ENCODE measurements at regions not wholly inside any gene's neighbourhood (a gene's known extent, or its start where the extent isn't known, plus 50 kb on each side); places are given as distances from the start of the nearest gene placed in this dataset.

DNA sequence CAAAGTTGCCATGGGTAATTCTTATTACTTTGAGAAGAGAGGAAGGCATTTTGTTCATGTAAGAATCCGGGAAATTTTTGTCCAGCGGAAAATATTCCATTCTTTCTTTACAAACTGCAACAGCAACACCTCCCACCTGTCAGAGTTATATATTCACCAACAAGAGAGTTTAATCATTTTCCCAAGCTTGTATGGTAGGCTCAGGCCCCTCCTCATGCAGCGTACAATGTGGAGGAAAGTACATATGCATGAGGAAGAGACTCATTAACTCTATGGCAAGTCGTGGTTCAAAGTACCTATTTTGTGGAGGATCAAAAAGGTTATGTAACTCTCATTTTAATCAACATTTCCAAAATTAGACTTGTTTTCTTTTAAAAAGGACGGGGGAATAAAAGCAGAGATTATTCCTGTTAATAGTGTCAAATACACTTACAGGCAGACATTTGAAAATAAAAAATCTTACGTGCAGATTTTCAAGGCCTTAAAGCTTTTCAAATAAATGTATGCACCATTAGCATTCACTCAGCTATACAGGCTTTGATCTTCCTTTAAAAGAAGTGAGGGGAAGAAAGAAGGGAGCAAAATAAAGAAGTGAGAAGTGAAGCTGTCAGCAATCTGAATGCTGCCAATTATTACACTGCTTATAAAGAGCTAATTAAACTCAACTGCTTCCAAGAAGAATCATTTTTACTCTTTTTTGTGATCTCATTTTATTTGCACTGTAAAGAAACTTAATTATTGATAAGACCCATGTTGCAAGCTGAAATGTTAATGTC, 204.8 kb downstream of the FAT4 start:
- no peaks in the 10 kb centered on the region for H3K36me3 ChIP-seq (ENCODE audit: control insufficient read depth in 2 of 3, insufficient read depth in 3 of 3, low read length in 3 of 3)
- TF ChIP-seq, protein P1, sequence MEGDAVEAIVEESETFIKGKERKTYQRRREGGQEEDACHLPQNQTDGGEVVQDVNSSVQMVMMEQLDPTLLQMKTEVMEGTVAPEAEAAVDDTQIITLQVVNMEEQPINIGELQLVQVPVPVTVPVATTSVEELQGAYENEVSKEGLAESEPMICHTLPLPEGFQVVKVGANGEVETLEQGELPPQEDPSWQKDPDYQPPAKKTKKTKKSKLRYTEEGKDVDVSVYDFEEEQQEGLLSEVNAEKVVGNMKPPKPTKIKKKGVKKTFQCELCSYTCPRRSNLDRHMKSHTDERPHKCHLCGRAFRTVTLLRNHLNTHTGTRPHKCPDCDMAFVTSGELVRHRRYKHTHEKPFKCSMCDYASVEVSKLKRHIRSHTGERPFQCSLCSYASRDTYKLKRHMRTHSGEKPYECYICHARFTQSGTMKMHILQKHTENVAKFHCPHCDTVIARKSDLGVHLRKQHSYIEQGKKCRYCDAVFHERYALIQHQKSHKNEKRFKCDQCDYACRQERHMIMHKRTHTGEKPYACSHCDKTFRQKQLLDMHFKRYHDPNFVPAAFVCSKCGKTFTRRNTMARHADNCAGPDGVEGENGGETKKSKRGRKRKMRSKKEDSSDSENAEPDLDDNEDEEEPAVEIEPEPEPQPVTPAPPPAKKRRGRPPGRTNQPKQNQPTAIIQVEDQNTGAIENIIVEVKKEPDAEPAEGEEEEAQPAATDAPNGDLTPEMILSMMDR (IDR thresholded peaks at IDR 0.05; ENCODE audit: borderline replicate concordance, extremely low read depth, insufficient read depth) = no peak

DNA sequence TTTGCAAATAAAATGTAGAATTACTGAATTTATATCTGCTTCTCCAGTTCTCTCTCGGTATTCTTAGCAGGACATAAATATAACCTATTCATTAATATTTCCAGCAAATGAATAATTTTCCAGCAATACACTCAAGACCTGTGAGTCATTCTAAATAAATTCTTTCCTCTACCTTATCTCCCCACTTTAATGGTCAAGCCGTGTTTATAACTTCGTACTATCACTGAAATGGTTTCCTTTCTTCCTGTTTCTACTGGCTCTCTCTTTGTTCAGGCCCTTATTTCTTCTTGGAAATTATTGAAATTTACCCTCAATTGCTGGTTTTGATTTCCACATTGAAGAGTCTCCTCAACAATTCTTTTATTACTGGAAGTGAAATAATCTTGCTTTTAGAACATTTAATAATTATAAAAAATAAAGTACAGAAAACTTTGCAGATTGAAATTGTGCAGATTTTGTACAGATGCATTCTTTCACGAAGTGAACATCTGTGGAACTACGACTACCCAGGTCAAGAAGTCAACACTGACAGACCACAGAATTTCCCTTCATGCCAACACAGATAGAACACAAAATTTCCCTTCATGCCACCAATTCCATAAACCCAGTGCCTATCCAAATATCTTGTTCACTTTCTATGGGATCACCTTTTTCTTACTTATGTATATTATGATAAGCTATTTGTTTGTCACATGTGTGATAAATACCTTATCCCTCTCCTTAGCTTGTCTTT, 205.7 kb downstream of the FAT4 start:
- intact Hi-C loops (cut with DNase I) = no loop called here
- H3K9ac ChIP-seq (ENCODE audit: low read length in 3 of 3) = no peak overlapping the region
- no peak for FAIRE-seq
- H3K36me3 ChIP-seq (ENCODE audit: control insufficient read depth in 2 of 3, insufficient read depth in 3 of 3, low read length in 3 of 3) = no peaks in the 10 kb centered on the region
- H3K27me3 ChIP-seq (ENCODE audit: control insufficient read depth, insufficient read depth, low read length) = no peaks in the 10 kb centered on the region
- H3K9me3 ChIP-seq (ENCODE audit: control insufficient read depth in 2 of 3, insufficient read depth in 1 of 3, low read length in 3 of 3) = no peaks in the 10 kb centered on the region
- TF ChIP-seq, protein P1 (IDR thresholded peaks at IDR 0.05; ENCODE audit: borderline replicate concordance, extremely low read depth, insufficient read depth) = no peak
- no peak overlapping the region for H3K4me3 ChIP-seq (ENCODE audit: low read length in 3 of 3)
- no peak for DNase-seq
- no peak overlapping the region for H3K27ac ChIP-seq (ENCODE audit: low read depth in 2 of 2, low read length in 2 of 2)
- peaks cover 0 to 8% (median 0%) of the 10 kb centered on the region in 3 donors for H3K4me1 ChIP-seq (ENCODE audit: control insufficient read depth in 2 of 3, insufficient read depth in 2 of 3, low read depth in 1 of 3, low read length in 3 of 3)

More for the DNA sequence above, 204.8 kb downstream of the FAT4 start:
- peak overlapping the region; percentile 7 to 32 (median 29) for H3K4me3 ChIP-seq (ENCODE audit: low read length in 3 of 3)
- peak overlapping the region in 1 of 2 donors; percentile 5 for H3K27ac ChIP-seq (ENCODE audit: low read depth in 2 of 2, low read length in 2 of 2)
- peaks cover 0 to 8% (median 0%) of the 10 kb centered on the region in 3 donors for H3K4me1 ChIP-seq (ENCODE audit: control insufficient read depth in 2 of 3, insufficient read depth in 2 of 3, low read depth in 1 of 3, low read length in 3 of 3)
- H3K27me3 ChIP-seq (ENCODE audit: control insufficient read depth, insufficient read depth, low read length) = no peaks in the 10 kb centered on the region
- FAIRE-seq (peak; percentile 92), DNase-seq (peak in 4 of 5 donors; percentile 36 to 82 (median 52))
- peaks cover 0 to 3% (median 0%) of the 10 kb centered on the region in 3 donors for H3K9me3 ChIP-seq (ENCODE audit: control insufficient read depth in 2 of 3, insufficient read depth in 1 of 3, low read length in 3 of 3)
- intact Hi-C loops (cut with DNase I) = no loop called here
- H3K9ac ChIP-seq (ENCODE audit: low read length in 3 of 3) = no peak overlapping the region

DNA sequence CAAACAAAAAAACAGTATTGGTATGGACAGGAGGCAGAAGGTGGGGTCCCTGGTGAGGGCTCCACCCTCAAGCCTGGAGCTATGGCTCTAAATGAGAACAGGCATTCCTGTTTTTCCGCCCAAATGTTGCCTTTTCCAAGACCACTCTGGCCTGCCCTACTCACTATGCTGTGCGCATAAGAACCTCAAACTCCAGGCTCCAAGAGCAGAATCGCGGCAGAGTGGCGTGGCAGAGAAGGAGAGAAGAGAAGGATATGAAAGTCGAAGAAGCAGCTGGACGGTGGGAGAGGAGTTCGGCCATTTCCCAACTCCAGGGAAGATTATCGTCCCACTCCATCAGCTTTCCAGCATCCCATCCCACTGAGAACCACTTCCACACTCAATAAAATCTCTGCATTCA, 207.8 kb downstream of the FAT4 start:
- TF ChIP-seq, protein P1 (IDR thresholded peaks at IDR 0.05; ENCODE audit: borderline replicate concordance, extremely low read depth, insufficient read depth) = no peak
- Histone ChIP-seq H3K27ac (ENCODE audit: low read depth in 2 of 2, low read length in 2 of 2) (no peak overlapping the region), H3K9me3 (ENCODE audit: control insufficient read depth in 2 of 3, insufficient read depth in 1 of 3, low read length in 3 of 3) (no peaks in the 10 kb centered on the region), H3K9ac (ENCODE audit: low read length in 3 of 3) (no peak overlapping the region), H3K27me3 (ENCODE audit: control insufficient read depth, insufficient read depth, low read length) (no peaks in the 10 kb centered on the region), H3K4me3 (ENCODE audit: low read length in 3 of 3) (no peak overlapping the region), H3K36me3 (ENCODE audit: control insufficient read depth in 2 of 3, insufficient read depth in 3 of 3, low read length in 3 of 3) (no peaks in the 10 kb centered on the region), H3K4me1 (ENCODE audit: control insufficient read depth in 2 of 3, insufficient read depth in 2 of 3, low read depth in 1 of 3, low read length in 3 of 3) (peaks cover 0 to 8% (median 0%) of the 10 kb centered on the region in 3 donors)
- DNase-seq = no peak
- FAIRE-seq = no peak
- intact Hi-C loops (cut with DNase I) = no loop called here

Measured in kidney (tissue), 13 donors.